Lower lobe of right lung (tissue), 2 donors: ENCODE measurements at regions not wholly inside any gene's neighbourhood (a gene's known extent, or its start where the extent isn't known, plus 50 kb on each side); places are given as distances from the start of the nearest gene placed in this dataset.
A peak's percentile ranks its signal among the peaks of the same experiment; 100 is the strongest.

Experiments used
- ATAC-seq, 2 donors: fragments of 200-7000 bp; cut with Tn5 transposase; one replicate each; pipeline ENCODE4 v1.9.1; 2020 to 2022; ENCODE audit warnings: mild to moderate bottlenecking in 2 of 2, moderate library complexity in 2 of 2
- DNase-seq: peaks from one replicate; pipeline ENCODE4 v3.0.0-alpha.2; 2020
- H3K27ac ChIP-seq: fragments of 200-600 bp; one replicate; pipeline ENCODE4 v1.8.0; 2022
- H3K27me3 ChIP-seq: fragments of 200-600 bp; one replicate; pipeline ENCODE4 v1.8.0; 2022; ENCODE audit warnings: low read depth
- H3K36me3 ChIP-seq: fragments of 200-600 bp; one replicate; pipeline ENCODE4 v1.8.0; 2022; ENCODE audit warnings: mild to moderate bottlenecking
- H3K4me1 ChIP-seq: fragments of 200-600 bp; one replicate; pipeline ENCODE4 v1.8.0; 2022
- H3K4me3 ChIP-seq: fragments of 200-600 bp; one replicate; pipeline ENCODE4 v1.8.0; 2022; ENCODE audit warnings: mild to moderate bottlenecking
- H3K9me3 ChIP-seq: fragments of 200-600 bp; one replicate; pipeline ENCODE4 v1.8.0; 2022
- intact Hi-C: fragments of 100-400 bp; cut with DNase I; formaldehyde crosslinking; loops from one replicate; pipeline ENCODE4 v1.11.0; 2022
- TF ChIP-seq, protein P1 (sequence below): fragments of 200-600 bp; IDR thresholded peaks from one replicate; pipeline ENCODE4 v1.8.0; 2022; ENCODE audit warnings: antibody characterized with exemption, mild to moderate bottlenecking
- donor health status: DM: no; HTN: yes; CAD: no; lungs with severe emphysema.

DNA sequence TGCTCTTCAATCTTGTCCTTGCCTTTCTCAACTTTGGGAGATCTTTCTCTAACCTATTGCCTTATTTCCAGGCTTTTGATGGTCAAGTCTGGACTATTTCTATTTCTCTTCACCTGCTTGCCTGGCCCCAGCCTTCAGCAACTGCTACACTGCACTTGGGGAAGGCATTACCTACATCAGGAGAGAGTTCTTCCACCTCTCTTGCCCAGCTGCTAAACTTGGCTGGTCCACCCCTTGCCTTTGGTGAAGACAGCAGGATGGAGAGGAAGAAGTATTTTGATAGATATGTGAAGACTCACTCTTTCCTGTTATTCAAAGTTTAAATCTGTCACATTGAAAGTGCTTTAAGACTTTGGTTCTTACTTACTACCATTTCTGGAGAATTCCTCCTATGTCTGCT lies 574.8 kb downstream of the ZPLD1 start:
- H3K27me3 ChIP-seq, result no peaks in the 10 kb centered on the region
- ATAC-seq, result no peak
- TF ChIP-seq, protein P1, sequence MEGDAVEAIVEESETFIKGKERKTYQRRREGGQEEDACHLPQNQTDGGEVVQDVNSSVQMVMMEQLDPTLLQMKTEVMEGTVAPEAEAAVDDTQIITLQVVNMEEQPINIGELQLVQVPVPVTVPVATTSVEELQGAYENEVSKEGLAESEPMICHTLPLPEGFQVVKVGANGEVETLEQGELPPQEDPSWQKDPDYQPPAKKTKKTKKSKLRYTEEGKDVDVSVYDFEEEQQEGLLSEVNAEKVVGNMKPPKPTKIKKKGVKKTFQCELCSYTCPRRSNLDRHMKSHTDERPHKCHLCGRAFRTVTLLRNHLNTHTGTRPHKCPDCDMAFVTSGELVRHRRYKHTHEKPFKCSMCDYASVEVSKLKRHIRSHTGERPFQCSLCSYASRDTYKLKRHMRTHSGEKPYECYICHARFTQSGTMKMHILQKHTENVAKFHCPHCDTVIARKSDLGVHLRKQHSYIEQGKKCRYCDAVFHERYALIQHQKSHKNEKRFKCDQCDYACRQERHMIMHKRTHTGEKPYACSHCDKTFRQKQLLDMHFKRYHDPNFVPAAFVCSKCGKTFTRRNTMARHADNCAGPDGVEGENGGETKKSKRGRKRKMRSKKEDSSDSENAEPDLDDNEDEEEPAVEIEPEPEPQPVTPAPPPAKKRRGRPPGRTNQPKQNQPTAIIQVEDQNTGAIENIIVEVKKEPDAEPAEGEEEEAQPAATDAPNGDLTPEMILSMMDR, result no peak
- no peak for DNase-seq
- H3K36me3 ChIP-seq, result no peaks in the 10 kb centered on the region
- H3K9me3 ChIP-seq, result no peaks in the 10 kb centered on the region
- intact Hi-C loops, result no loop called here
- H3K4me3 ChIP-seq, result no peak overlapping the region
- H3K27ac ChIP-seq, result no peak overlapping the region
- H3K4me1 ChIP-seq, result no peaks in the 10 kb centered on the region

DNA sequence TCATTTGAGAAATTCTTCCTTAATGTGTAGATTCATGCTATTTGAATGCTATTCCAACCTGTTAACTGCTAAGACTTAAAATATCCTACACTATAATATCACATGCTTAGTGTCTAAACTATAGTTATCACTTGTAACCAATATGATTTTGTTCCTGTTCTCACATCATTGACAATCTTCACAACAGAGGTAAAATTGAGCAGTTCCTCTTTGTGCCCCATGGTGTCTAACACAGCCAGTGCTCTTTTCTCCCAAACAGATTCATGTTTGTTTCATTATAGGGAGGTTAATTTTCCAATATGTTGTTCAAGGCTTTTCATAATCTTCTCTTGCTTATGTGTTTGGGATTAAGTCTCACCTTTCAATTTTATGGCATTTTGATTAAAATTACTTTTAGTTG lies 591.1 kb downstream of the ZPLD1 start:
- Histone ChIP-seq H3K36me3 (no peaks in the 10 kb centered on the region), H3K27ac (no peak overlapping the region), H3K9me3 (no peaks in the 10 kb centered on the region), H3K4me3 (no peak overlapping the region), H3K4me1 (no peaks in the 10 kb centered on the region), H3K27me3 (no peaks in the 10 kb centered on the region)
- intact Hi-C loops, result no loop called here
- TF ChIP-seq, protein P1, result no peak
- DNase-seq (no peak), ATAC-seq (no peak)

GRCh38 chr3:103033841-103034240 lies 599.0 kb downstream of the ZPLD1 start:
- ATAC-seq, result no peak
- intact Hi-C loops, result no loop called here

GRCh38 chr3:103047640-103048039 lies 612.8 kb downstream of the ZPLD1 start:
- TF ChIP-seq, protein P1, result no peak
- Histone ChIP-seq H3K4me3 (no peak overlapping the region), H3K27ac (no peak overlapping the region), H3K27me3 (no peaks in the 10 kb centered on the region), H3K9me3 (no peaks in the 10 kb centered on the region), H3K36me3 (no peaks in the 10 kb centered on the region), H3K4me1 (no peaks in the 10 kb centered on the region)
- no peak for DNase-seq
- intact Hi-C loops, result no loop called here
- no peak for ATAC-seq

More at GRCh38 chr3:103033841-103034240, 599.0 kb downstream of the ZPLD1 start:
- H3K27me3 ChIP-seq, result no peaks in the 10 kb centered on the region
- no peak overlapping the region for H3K4me3 ChIP-seq
- no peak overlapping the region for H3K27ac ChIP-seq
- no peaks in the 10 kb centered on the region for H3K4me1 ChIP-seq
- TF ChIP-seq, protein P1, result no peak
- H3K36me3 ChIP-seq, result no peaks in the 10 kb centered on the region
- DNase-seq, result no peak
- no peaks in the 10 kb centered on the region for H3K9me3 ChIP-seq

DNA sequence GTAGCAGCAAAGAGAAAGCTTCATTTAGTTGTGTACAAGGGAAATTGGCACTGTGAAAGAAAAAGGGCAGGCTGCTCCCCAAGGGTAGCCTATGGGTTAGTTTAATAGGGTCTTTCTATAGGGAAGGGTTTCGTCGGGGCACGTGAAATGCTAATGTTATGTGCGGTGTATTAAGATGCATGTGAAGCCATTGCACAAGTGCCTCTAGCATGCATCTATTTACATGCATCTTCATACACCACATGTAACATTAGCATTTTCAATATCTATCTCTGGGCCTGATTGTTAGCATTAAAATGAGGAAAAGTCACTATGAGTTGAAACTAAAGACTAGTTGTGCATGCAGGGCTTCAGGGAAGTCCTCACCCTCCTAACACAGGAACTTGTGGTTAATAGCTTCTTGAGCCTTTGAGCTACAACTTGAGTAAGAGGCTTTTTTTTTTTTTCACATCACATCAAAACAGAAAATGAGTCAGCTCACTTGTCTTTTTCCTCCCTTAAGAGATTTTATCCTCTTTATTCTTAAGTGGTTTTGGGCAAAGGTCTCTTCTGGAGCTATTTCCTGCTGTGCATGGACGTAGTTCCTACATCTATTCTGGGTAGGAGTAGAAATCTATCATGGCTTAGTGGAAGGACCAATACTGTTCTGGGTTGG lies 613.4 kb downstream of the ZPLD1 start:
- Histone ChIP-seq H3K27ac (no peak overlapping the region), H3K36me3 (no peaks in the 10 kb centered on the region), H3K4me3 (no peak overlapping the region), H3K9me3 (no peaks in the 10 kb centered on the region), H3K4me1 (no peaks in the 10 kb centered on the region), H3K27me3 (no peaks in the 10 kb centered on the region)
- no peak for DNase-seq
- intact Hi-C loops, result no loop called here
- peak; percentile 46 to 72 for ATAC-seq
- TF ChIP-seq, protein P1, result no peak
